GM21529 (cell line): ENCODE measurements at regions not wholly inside any gene's neighbourhood (a gene's known extent, or its start where the extent isn't known, plus 50 kb on each side); places are given as distances from the start of the nearest gene placed in this dataset.
"Not testable (repeated sequence)": the region's sequence is repeated elsewhere in the genome, so short reads cannot be mapped to it uniquely, and the experiment has no call there.

Experiments used
- ATAC-seq: cut with Tn5 transposase; IDR thresholded peaks from one replicate; pipeline ENCODE4 v1.9.1; 2021; ENCODE audit not compliant: unreplicated experiment

- ATAC-seq = no peak
Observed at GRCh38 chr15:96171853-96172296, 158.6 kb upstream of the NR2F2 start.

- ATAC-seq = no peak
Observed at GRCh38 chr15:96172417-96172816, 158.1 kb upstream of the NR2F2 start.

- no peak for ATAC-seq
Observed at GRCh38 chr15:96176831-96177230, 153.7 kb upstream of the NR2F2 start.

GRCh38 chr15:96177279-96177678 lies 153.2 kb upstream of the NR2F2 start:
- ATAC-seq = no peak

- no peak for ATAC-seq
Observed at GRCh38 chr15:96180087-96180748, 150.3 kb upstream of the NR2F2 start.

GRCh38 chr15:96181217-96181616 lies 149.3 kb upstream of the NR2F2 start:
- no peak for ATAC-seq

- no peak for ATAC-seq
Observed at GRCh38 chr15:96181873-96182301, 148.6 kb upstream of the NR2F2 start.

GRCh38 chr15:96182736-96183513 lies 147.6 kb upstream of the NR2F2 start:
- no peak for ATAC-seq

GRCh38 chr15:96183514-96183850 lies 147.0 kb upstream of the NR2F2 start:
- no peak for ATAC-seq

GRCh38 chr15:96183867-96184266 lies 146.6 kb upstream of the NR2F2 start:
- ATAC-seq = no peak

GRCh38 chr15:96184297-96184696 lies 146.2 kb upstream of the NR2F2 start:
- ATAC-seq = no peak

GRCh38 chr15:96186105-96186504 lies 144.4 kb upstream of the NR2F2 start:
- no peak for ATAC-seq

GRCh38 chr15:96187341-96188305 lies 142.9 kb upstream of the NR2F2 start:
- ATAC-seq = no peak

- ATAC-seq = no peak
Observed at GRCh38 chr15:96197721-96198120, 132.8 kb upstream of the NR2F2 start.

- no peak for ATAC-seq
Observed at GRCh38 chr15:96199111-96199510, 131.4 kb upstream of the NR2F2 start.

GRCh38 chr15:96200357-96200967 lies 130.0 kb upstream of the NR2F2 start:
- no peak for ATAC-seq

GRCh38 chr15:96201696-96202095 lies 128.8 kb upstream of the NR2F2 start:
- ATAC-seq = no peak

GRCh38 chr15:96205588-96205987 lies 124.9 kb upstream of the NR2F2 start:
- not testable (repeated sequence) for ATAC-seq

- ATAC-seq = no peak
Observed at GRCh38 chr15:96207377-96208006, 123.0 kb upstream of the NR2F2 start.

- ATAC-seq = no peak
Observed at GRCh38 chr15:96209285-96209735, 121.2 kb upstream of the NR2F2 start.
